ENCODE measurements at regions not wholly inside any gene's neighbourhood (a gene's known extent, or its start where the extent isn't known, plus 50 kb on each side); places are given as distances from the start of the nearest gene placed in this dataset.
A peak's percentile ranks its signal among the peaks of the same experiment; 100 is the strongest.

GRCh38 chr2:19720306-19720705 lies 181.5 kb downstream of the TTC32 start:
- no peak for DNase-seq (ENCODE audit: low spot score)

DNA sequence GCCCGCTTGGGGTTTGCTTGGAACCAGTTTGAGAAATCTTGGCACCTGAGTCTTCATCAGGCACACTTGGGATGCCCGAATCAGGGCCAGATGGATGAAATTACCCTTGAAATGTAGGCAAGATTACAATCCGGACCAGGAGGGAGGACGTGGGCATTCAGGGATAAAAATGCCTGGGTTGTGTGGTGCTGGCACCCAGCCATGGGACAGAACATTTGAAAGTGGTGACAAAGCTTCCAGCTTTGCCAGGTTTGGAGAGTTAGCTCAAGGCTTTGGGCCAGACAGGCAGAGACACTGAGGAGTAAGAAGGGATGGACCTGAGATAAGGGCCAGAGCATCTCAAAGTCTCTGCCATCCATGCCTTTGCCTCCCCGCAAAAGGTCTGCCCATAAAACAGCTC lies 182.2 kb downstream of the TTC32 start:
- no peak for DNase-seq (ENCODE audit: low spot score)

DNA sequence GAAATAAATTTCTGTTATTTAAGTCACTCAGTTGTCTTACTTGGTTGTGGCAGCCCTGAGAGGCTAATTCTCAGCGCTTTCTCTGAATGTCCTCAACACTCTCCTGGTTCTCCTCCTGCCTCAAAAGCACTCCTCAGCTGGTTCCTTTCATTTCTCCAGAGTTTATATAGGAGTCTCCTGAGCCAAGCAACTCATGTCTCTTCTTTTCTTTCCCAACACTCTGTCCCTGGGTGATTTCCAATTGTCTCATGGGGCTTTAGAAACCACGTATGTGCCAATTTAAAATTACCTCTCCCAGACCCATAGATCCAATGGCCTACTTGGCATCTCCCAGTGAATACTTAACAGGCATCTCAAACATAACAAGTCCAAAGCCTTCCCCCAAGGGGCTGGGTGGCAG lies 184.3 kb downstream of the TTC32 start:
- no peak for DNase-seq (ENCODE audit: low spot score)

DNA sequence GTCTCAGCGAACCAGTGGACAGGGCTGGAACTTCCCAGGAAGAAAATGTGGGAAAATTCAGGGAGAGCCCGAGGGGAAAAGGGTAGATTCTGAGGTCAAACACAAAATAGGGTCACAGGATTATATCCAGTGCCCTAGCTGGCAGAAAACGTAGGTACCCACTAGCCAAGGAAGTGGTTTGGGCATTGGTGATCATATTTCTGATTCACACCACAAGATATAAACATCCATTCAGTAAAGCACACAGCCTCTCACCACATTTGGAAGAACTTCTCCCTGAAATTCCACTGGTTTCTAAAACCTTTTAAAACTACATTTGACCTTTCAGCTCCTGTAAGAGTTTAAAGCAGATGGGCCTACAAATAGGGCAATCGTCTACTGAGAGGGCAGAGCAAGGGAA lies 186.9 kb downstream of the TTC32 start:
- no peak for DNase-seq (ENCODE audit: low spot score)

DNA sequence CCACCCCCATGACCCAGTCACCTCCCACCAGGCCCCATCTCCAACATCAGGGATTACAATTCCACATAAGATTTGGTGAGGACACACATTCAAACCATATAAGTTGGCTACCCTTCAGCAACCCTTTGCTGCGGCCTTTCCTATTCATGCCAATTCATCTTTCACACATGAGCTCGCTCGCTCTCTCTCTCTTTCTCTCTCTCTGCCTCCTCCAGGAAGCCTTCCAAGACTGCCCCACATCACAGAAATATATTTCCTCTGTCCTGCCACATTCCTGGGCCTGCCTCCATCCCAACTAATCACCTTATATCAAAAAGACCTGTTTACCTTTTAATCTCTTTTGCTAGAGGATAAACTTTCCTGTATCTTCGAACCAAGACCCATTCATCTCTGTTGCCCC lies 188.9 kb downstream of the TTC32 start:
- no peak for DNase-seq (ENCODE audit: low spot score)

- peak; percentile 91 for DNase-seq (ENCODE audit: low spot score)
Measured at GRCh38 chr2:19711470-19712372, 190.1 kb downstream of the TTC32 start.

GRCh38 chr2:19710230-19710629 lies 191.6 kb downstream of the TTC32 start:
- no peak for DNase-seq (ENCODE audit: low spot score)

DNA sequence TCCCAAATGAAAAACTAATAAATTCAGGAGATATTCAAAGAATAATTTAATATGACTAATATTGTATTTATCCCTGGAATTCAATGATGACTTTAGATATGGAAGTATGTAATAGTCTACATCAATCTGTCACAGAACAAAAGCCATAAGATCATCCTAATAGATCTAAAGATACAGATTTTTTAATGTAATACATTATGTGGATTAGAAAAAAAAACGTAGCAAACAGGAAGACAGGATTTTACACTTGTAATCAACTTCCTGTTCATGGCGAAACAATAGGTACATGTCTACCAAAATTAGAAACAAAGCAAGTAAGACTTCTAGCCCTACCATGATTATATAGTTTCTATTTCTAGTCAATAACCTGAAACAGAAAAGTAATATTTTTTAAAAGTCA lies 192.2 kb downstream of the TTC32 start:
- DNase-seq (ENCODE audit: low spot score): no peak

DNA sequence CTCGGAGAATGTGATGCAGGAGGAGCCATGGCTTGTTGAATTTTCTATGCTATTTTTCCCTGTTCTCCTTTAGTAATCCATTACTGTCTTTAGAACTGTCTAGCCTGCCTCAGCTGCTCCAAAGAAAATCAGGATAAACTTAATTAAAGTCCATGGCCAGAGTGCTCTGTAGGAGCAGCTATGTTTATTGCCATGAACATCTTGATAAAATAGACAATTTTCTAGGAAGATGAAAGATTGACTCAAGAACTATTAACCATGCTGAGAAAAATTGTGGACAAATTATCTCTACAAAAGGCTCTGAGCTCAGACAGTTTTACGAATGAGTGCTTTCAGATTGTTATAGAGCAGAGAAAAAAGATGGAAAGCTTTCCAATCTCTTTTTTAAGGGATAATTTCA lies 193.0 kb downstream of the TTC32 start:
- no peak for DNase-seq (ENCODE audit: low spot score)

DNA sequence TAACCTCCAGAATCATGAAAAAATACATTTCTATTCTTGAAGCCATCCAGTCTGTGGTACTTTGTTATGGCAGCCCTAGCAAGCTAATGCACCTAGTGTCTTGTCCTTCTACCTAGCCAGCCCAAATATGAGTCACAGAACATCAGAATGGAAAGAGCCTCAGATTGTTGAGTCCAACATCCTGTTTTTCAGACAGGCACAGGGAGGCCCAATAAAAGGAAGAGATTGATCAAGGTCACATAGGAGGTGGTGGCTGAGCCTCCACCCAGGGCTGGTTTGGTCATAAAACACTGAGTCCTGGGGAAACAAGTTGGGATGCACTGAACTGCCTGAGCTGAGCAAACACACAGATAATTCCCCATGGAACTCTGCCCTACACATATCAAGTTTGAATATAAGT lies 195.5 kb downstream of the TTC32 start:
- DNase-seq (ENCODE audit: low spot score): no peak

- no peak for DNase-seq (ENCODE audit: low spot score)
Measured at GRCh38 chr2:19702267-19702666, 199.5 kb downstream of the TTC32 start.

DNA sequence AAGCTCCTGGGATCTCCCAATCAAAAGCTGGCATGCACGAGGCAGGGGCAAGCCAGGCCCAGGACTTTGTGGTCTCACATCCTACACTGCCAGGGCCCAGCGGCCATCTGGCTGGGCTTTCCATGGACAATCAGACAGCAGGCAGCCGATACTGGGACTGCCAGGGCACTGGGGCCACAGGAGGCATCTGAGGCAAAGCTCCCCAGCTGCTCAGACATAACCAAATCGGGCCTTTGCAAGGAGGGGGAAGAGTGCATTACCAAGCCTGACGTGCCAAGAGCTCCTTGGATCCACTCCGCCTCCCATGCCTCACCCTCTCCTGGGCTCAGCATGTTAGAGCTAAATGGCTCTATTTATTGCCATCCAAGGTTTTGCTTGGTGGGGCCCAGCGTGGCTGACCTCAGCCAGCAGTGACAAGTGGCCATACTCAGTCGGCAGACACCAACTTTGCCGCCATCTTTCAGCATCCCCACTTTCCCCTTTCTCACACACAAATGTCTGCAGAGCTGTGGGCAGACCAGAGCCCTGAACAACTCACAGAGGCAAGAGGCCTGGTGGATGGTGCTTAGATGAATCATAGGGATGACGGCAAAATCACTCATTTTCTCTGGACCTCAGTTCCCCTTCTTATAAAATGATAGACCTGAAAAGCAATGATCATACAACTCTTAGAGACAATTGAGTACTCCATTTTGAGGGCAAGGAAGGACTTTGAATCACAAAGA lies 200.8 kb downstream of the TTC32 start:
- no peak for DNase-seq (ENCODE audit: low spot score)

- no peak for DNase-seq (ENCODE audit: low spot score)
Measured at GRCh38 chr2:19697131-19697530, 204.7 kb downstream of the TTC32 start.

DNA sequence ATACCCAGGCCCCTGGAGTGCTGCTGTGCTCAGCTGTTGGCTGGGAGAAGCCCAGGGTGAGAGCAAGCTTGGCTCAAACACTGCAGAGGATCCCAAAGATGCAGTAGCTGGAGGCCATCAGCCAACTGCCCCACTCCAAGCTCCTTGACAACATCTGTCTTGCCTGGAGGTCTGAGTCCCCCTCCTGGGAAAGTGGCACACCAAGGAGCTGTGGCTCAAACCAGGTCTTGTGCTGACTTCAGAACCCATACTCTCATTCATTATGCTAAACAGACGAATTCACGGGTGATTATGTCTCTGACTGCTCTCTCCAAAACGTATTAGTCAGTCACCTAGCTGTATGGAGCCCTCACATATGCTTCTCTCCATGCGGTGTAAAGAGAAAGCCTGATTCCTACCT lies 206.1 kb downstream of the TTC32 start:
- no peak for DNase-seq (ENCODE audit: low spot score)

GRCh38 chr2:19691892-19692291 lies 209.9 kb downstream of the TTC32 start:
- DNase-seq (ENCODE audit: low spot score): no peak

- no peak for DNase-seq (ENCODE audit: low spot score)
Measured at GRCh38 chr2:19690429-19690828, 211.4 kb downstream of the TTC32 start.

DNA sequence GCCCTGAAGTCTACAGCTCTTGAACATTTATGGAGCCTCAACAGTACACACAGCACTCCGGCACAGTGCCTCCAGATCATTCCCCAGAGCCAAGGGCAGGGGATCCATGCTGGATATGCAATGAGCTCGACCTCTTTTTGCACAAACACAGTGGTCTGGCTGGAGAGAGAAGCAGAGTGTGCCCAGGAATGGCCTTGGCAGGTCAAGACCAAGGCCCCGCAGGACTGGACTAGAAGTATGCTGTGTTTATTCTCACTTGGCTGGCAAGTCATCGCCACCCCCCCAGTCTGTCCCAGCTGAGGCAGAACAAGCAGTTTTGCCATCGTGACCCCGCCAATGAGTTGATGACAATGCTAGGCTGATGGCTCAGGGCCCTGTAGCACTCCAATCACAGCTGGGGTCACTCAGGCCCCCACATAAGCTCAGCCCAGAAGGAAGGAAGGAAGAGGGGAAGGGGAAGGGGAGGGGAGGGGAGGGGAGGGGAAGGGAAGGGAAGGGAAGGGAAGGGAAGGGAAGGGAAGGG lies 212.1 kb downstream of the TTC32 start:
- no peak for DNase-seq (ENCODE audit: low spot score)

DNA sequence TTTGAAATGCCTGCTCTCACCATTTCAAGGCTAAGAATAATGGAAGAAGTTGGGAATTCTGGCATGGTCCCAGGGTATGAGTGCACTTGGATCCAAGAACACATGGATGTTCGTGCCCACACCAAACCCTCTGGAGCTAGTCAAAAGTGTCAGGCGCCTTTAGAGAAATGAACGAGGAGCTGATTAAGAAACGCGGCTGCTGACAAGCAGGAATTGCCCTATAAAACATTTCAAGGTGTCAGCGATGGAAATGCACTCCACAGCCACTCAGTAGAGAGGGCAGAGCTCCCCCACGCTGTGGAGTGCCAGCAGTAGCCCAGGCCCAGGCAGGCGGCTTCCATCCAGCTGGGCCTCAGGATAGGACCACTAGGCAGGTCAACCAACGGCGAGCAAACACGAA lies 213.7 kb downstream of the TTC32 start:
- DNase-seq (ENCODE audit: low spot score): no peak

DNA sequence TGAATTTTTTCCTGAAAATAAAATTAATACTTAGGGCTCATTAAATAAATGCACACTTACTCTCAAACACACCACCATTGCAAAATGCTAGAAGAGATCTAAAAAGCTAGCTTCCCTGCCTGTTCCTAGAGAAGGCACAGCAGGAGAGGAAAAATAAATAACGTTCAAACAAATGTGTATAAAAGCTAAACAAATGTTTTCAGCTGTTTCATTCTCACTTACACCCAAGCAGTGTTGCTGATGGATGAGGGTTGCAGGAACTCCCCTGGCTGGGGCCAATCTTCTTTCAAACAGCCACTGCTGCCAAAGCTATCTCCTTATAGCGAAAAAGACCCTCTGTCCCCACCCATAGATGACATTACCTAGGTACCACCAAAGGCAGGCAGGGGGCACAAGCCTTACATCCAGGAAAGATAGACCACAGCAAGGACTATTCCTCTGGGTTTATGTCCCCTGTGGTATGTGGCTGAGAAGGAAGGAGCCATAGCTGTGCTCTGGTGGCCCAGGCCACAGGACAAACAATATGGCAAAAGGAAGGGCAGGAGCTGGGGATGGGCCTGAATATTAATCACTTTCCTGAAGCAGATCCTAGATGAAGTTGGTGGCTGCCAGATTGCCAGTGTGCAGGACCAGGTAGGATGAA lies 214.6 kb downstream of the TTC32 start:
- DNase-seq (ENCODE audit: low spot score): no peak

DNA sequence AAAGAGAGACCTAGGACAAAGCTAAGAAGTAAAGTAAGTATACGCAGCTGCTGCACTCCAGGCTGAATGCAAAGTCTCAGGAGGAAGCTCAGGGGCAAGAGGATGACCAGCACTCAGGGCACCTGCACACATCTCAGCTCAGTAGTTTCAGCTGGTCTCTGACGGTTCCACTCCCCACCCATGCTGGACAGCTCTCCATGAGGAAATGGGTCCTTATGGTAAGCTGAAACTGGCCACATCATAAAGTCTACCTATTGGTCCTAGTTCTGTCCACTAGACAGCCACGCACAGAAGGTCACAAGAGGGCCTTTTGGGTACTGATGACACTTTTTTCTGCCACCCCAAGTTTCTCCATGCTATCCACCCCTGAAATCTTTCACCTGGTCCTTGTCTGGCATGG lies 215.3 kb downstream of the TTC32 start:
- no peak for DNase-seq (ENCODE audit: low spot score)

DNA sequence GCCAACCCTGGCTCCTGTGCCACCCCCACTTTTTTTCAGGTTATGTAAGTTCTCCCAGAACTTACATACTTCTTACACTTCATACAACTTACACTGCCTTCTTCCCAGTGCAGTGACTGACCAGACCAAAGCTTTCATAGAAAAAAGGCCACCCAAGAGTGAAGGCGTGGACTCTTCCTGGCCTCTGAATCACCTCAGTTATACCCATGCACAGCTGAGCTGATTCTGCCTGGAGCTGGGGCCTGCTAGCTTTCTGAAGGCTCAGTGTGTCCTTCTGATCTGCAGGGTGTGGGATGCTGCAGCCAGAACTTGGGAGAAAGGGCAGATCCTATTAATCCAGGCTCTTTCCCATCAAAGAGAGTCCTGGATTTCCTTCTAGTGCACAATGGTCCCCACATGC lies 216.1 kb downstream of the TTC32 start:
- no peak for DNase-seq (ENCODE audit: low spot score)

DNA sequence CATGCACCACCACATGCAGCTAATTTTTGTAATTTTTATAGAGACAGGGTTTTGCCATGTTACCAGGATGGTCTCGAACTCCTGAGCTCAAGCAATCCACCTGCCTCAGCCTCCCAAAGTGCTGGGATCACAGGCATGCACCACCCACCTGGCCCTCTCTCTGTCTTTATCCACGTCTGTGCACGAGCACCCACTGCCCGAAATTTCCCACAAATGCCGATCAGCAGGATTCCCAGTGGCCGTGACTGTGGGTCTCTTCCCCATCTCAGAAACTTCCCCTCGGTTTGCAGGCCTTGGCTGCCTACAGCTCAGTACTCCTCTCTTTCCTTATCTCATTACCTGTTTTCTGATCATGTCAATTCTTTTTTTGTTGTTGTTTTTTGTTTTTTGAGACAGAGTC lies 217.3 kb downstream of the TTC32 start:
- no peak for DNase-seq (ENCODE audit: low spot score)

DNA sequence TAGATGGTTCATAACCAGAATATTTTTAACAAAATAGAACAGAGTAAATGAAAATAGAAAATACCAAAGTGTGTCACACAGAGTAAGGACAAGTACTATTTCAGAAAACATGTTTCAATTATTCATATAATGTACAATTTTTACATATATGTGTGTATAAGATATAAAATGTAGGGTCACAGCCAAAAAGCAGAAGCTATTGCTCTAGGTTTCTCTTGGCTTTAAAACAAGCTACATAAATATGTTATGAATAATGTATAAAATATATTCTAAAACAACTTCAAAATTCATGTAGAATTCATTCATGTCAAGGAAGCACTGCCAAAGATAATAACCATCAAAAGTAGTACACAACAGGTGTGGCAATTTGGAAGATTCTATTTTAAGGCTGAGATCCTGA lies 218.2 kb downstream of the TTC32 start:
- DNase-seq (ENCODE audit: low spot score): no peak
